Left ventricle myocardium inferior (tissue), 1 donor: ENCODE measurements at regions not wholly inside any gene's neighbourhood (a gene's known extent, or its start where the extent isn't known, plus 50 kb on each side); places are given as distances from the start of the nearest gene placed in this dataset.

Experiments
- DNase-seq: peaks from one replicate; pipeline ENCODE4 v3.0.0-alpha.2; 2020
- H3K27ac ChIP-seq: fragments of 200-600 bp; replicated peaks from 2 replicates; pipeline ENCODE4 v1.8.0; 2021
- H3K27me3 ChIP-seq: fragments of 200-600 bp; 2 replicates; pipeline ENCODE4 v1.8.0; 2021; ENCODE audit warnings: low read depth
- H3K36me3 ChIP-seq: fragments of 200-600 bp; 2 replicates; pipeline ENCODE4 v1.8.0; 2021
- H3K4me1 ChIP-seq: fragments of 200-600 bp; 2 replicates; pipeline ENCODE4 v1.8.0; 2021
- H3K4me3 ChIP-seq: fragments of 200-600 bp; 2 replicates; pipeline ENCODE4 v1.8.0; 2021; ENCODE audit warnings: mild to moderate bottlenecking, moderate library complexity
- H3K9me3 ChIP-seq: fragments of 200-600 bp; replicated peaks from 2 replicates; pipeline ENCODE4 v1.8.0; 2021
- intact Hi-C: fragments of 100-400 bp; cut with micrococcal nuclease; formaldehyde crosslinking; loops from one replicate; pipeline ENCODE4 v1.11.0; 2022
- TF ChIP-seq, protein P1 (sequence below): fragments of 200-600 bp; IDR thresholded peaks from 2 replicates; pipeline ENCODE4 v1.8.0; 2021; ENCODE audit warnings: antibody characterized with exemption, mild to moderate bottlenecking, borderline replicate concordance
- donor health status: DM: no; HTN: yes; CAD: no; lungs with severe emphysema.

DNA sequence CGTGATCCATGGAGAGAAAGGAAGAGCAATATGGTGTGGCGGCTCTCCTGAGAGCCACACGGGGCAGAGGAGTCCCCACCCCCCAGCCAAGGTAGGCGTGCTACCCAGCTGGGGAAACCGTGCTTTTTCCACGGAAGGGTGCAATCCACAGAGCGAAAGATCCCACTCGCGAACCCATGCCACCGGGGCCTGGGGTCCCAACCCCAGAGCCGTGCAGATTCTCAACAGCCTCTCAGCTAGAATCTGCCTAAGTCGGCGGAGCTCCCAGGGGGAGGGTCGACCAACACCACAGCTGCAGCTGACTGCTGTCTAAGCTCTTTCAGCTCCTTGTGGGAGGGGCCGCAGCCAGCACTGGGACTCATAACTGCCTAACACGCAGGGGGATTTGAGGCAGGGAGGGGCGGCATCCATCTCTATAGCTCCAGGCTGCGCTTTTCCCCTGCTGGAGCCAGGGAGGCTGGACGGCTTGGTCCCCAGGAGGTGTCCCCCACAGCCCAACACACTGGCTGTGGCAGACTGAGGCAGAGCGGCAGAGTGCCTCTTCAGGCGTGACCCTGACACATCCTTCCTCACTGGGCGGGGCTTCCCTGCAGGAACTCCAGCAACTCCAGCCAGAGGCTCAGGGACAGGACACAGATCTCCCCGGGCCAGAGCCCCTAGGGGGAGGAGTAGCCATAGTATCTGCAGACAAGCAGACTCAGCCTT is 107.6 kb upstream of the ZBTB20 start:
- peak; percentile 23 for DNase-seq
- TF ChIP-seq, protein P1, sequence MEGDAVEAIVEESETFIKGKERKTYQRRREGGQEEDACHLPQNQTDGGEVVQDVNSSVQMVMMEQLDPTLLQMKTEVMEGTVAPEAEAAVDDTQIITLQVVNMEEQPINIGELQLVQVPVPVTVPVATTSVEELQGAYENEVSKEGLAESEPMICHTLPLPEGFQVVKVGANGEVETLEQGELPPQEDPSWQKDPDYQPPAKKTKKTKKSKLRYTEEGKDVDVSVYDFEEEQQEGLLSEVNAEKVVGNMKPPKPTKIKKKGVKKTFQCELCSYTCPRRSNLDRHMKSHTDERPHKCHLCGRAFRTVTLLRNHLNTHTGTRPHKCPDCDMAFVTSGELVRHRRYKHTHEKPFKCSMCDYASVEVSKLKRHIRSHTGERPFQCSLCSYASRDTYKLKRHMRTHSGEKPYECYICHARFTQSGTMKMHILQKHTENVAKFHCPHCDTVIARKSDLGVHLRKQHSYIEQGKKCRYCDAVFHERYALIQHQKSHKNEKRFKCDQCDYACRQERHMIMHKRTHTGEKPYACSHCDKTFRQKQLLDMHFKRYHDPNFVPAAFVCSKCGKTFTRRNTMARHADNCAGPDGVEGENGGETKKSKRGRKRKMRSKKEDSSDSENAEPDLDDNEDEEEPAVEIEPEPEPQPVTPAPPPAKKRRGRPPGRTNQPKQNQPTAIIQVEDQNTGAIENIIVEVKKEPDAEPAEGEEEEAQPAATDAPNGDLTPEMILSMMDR: no peak
- H3K27me3 ChIP-seq: no peaks in the 10 kb centered on the region
- peaks cover 24% of the 10 kb centered on the region for H3K9me3 ChIP-seq
- intact Hi-C loops: no loop called here
- peak overlapping the region; percentile 41 for H3K27ac ChIP-seq
- no peaks in the 10 kb centered on the region for H3K4me1 ChIP-seq
- no peaks in the 10 kb centered on the region for H3K36me3 ChIP-seq
- no peak overlapping the region for H3K4me3 ChIP-seq

DNA sequence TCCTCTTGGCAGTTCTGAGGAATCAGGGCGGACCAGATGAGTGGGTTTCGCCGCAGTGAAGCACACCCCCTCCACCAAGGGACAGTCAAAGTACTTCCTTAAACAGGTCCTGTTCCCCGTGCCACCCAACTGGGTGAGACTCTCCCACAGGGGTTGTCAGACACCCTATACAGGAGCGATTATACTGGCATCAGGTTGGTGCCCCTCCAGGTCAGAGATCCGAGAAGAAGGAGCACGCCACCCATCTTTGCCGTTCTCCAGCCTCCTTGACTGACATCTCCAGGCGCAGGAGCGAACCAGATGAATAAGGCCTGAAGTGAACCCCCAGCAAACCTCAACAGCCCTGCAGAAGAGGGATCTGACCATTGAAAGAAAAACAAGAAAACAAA is 108.1 kb upstream of the ZBTB20 start:
- no peaks in the 10 kb centered on the region for H3K36me3 ChIP-seq
- peaks cover 24% of the 10 kb centered on the region for H3K9me3 ChIP-seq
- DNase-seq: no peak
- H3K27me3 ChIP-seq: no peaks in the 10 kb centered on the region
- no peak overlapping the region for H3K27ac ChIP-seq
- H3K4me3 ChIP-seq: no peak overlapping the region
- no peaks in the 10 kb centered on the region for H3K4me1 ChIP-seq
- intact Hi-C loops: no loop called here
- TF ChIP-seq, protein P1: no peak

DNA sequence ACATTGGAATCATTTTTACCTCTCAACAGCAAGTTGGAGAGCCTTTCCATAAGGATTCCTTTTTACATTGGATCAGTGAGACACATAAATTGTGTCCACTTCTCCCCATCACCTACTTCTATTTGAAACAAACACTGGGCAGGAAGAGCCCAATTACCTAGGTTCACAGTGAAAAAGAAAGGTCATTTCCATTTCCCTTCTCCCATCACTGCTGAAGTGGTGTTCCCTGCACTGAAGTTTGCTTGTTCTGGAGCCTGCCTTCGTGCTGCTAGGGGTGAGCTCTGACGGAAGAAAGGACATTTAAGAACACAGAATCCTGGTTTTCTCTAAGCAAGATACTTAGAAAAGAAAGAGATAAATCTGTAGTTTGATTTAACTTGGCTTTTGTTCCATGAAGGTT is 123.8 kb upstream of the ZBTB20 start:
- peaks cover 7% of the 10 kb centered on the region for H3K4me1 ChIP-seq
- no peak for DNase-seq
- no peaks in the 10 kb centered on the region for H3K27me3 ChIP-seq
- TF ChIP-seq, protein P1: no peak
- H3K36me3 ChIP-seq: no peaks in the 10 kb centered on the region
- intact Hi-C loops: no loop called here
- no peak overlapping the region for H3K4me3 ChIP-seq
- no peaks in the 10 kb centered on the region for H3K9me3 ChIP-seq
- H3K27ac ChIP-seq: no peak overlapping the region

DNA sequence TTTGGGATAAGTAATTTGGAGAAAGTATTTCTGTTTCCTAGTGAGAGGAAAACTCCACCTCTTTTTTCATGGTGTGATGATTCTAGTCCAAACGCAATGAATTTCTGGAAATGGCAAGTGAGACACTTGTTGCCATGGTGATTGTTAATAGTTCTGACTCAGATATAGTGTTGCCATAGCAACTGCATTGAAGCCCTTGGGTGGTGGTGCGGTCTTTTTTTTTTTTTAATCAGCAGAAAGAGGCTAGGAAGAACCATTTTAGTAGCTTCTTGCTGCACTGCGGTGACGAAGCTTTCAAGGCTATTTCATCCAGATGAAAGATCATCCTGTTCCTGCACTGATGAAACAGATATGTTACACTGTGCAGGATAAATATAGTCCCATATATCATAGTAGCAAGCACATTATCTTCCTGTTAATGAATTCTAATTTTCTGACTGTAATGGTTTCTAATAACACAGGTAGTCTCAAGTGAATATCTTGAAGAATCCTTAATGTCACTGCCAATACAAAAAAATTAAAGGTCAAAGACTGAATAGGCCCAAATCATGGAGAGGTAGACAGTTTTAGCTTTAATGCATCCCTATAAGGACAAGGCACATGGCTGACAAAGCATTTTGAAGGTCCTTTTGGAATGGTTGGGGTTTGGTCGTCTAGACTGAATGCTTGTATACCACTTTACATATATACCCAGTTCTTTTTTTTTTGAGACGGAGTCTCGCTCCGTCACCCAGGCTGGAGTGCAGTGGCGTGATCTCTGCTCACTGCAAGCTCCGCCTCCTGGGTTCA is 125.1 kb upstream of the ZBTB20 start:
- H3K36me3 ChIP-seq: no peaks in the 10 kb centered on the region
- no peak for DNase-seq
- no peak overlapping the region for H3K27ac ChIP-seq
- TF ChIP-seq, protein P1: no peak
- H3K9me3 ChIP-seq: no peaks in the 10 kb centered on the region
- H3K27me3 ChIP-seq: no peaks in the 10 kb centered on the region
- intact Hi-C loops: no loop called here
- no peak overlapping the region for H3K4me3 ChIP-seq
- peaks cover 7% of the 10 kb centered on the region for H3K4me1 ChIP-seq

DNA sequence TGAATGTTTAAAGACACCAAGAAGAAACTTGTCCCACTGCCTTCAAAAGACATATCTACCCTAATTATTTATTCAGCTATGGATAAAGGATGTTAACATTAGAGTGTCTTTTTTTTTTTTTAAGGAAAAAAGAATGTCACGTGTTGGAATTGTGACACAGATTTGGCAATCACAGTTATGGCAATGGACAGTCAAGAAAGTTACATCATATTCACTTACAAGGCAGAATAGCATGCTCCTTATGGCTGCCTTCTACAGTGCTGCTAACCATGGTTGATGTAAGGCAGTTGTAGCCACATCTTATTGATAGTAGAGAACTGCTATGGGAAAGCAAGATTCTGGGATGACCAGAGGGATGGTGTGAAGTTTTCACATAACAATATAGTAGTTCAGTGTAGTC is 128.8 kb upstream of the ZBTB20 start:
- no peak overlapping the region for H3K27ac ChIP-seq
- no peaks in the 10 kb centered on the region for H3K9me3 ChIP-seq
- H3K27me3 ChIP-seq: no peaks in the 10 kb centered on the region
- no peaks in the 10 kb centered on the region for H3K36me3 ChIP-seq
- H3K4me1 ChIP-seq: peaks cover 10% of the 10 kb centered on the region
- intact Hi-C loops: no loop called here
- H3K4me3 ChIP-seq: no peak overlapping the region
- no peak for DNase-seq
- TF ChIP-seq, protein P1: no peak
